ENCODE measurements at regions not wholly inside any gene's neighbourhood (a gene's known extent, or its start where the extent isn't known, plus 50 kb on each side); places are given as distances from the start of the nearest gene placed in this dataset.

GRCh38 chr6:22680950-22681349, 111.6 kb downstream of the HDGFL1 start:
- no peaks in the 10 kb centered on the region for H3K4me1 ChIP-seq (ENCODE audit: control insufficient read depth, insufficient read depth, low read length)
- H3K4me3 ChIP-seq (ENCODE audit: low read length) = no peak overlapping the region
- no peaks in the 10 kb centered on the region for H3K36me3 ChIP-seq (ENCODE audit: control insufficient read depth, insufficient read depth, low read length)
- no peaks in the 10 kb centered on the region for H3K27me3 ChIP-seq (ENCODE audit: control insufficient read depth, insufficient read depth, low read length)
- H3K27ac ChIP-seq (ENCODE audit: low read depth, low read length) = no peak overlapping the region
- H3K9ac ChIP-seq (ENCODE audit: low read length) = no peak overlapping the region

- Histone ChIP-seq H3K9ac (ENCODE audit: low read length) (no peak overlapping the region), H3K4me1 (ENCODE audit: control insufficient read depth, insufficient read depth, low read length) (no peaks in the 10 kb centered on the region), H3K36me3 (ENCODE audit: control insufficient read depth, insufficient read depth, low read length) (no peaks in the 10 kb centered on the region), H3K4me3 (ENCODE audit: low read length) (no peak overlapping the region), H3K27me3 (ENCODE audit: control insufficient read depth, insufficient read depth, low read length) (no peaks in the 10 kb centered on the region), H3K27ac (ENCODE audit: low read depth, low read length) (no peak overlapping the region)
Observed at GRCh38 chr6:22681761-22682160, 112.4 kb downstream of the HDGFL1 start.

GRCh38 chr6:22682979-22683378, 113.6 kb downstream of the HDGFL1 start:
- H3K4me1 ChIP-seq (ENCODE audit: control insufficient read depth, insufficient read depth, low read length) = no peaks in the 10 kb centered on the region
- no peak overlapping the region for H3K9ac ChIP-seq (ENCODE audit: low read length)
- no peak overlapping the region for H3K27ac ChIP-seq (ENCODE audit: low read depth, low read length)
- no peak overlapping the region for H3K4me3 ChIP-seq (ENCODE audit: low read length)
- no peaks in the 10 kb centered on the region for H3K27me3 ChIP-seq (ENCODE audit: control insufficient read depth, insufficient read depth, low read length)
- H3K36me3 ChIP-seq (ENCODE audit: control insufficient read depth, insufficient read depth, low read length) = no peaks in the 10 kb centered on the region

GRCh38 chr6:22690446-22690845, 121.1 kb downstream of the HDGFL1 start:
- Histone ChIP-seq H3K27ac (ENCODE audit: low read depth, low read length) (no peak overlapping the region), H3K4me1 (ENCODE audit: control insufficient read depth, insufficient read depth, low read length) (no peaks in the 10 kb centered on the region), H3K36me3 (ENCODE audit: control insufficient read depth, insufficient read depth, low read length) (no peaks in the 10 kb centered on the region), H3K9ac (ENCODE audit: low read length) (no peak overlapping the region), H3K4me3 (ENCODE audit: low read length) (no peak overlapping the region), H3K27me3 (ENCODE audit: control insufficient read depth, insufficient read depth, low read length) (no peaks in the 10 kb centered on the region)

- H3K36me3 ChIP-seq (ENCODE audit: control insufficient read depth, insufficient read depth, low read length) = no peaks in the 10 kb centered on the region
- no peak overlapping the region for H3K4me3 ChIP-seq (ENCODE audit: low read length)
- no peaks in the 10 kb centered on the region for H3K4me1 ChIP-seq (ENCODE audit: control insufficient read depth, insufficient read depth, low read length)
Observed at GRCh38 chr6:22694092-22694724, 124.8 kb downstream of the HDGFL1 start.

GRCh38 chr6:22696481-22696880, 127.1 kb downstream of the HDGFL1 start:
- no peak overlapping the region for H3K4me3 ChIP-seq (ENCODE audit: low read length)
- H3K9ac ChIP-seq (ENCODE audit: low read length) = no peak overlapping the region
- no peaks in the 10 kb centered on the region for H3K4me1 ChIP-seq (ENCODE audit: control insufficient read depth, insufficient read depth, low read length)
- no peak overlapping the region for H3K27ac ChIP-seq (ENCODE audit: low read depth, low read length)
- no peaks in the 10 kb centered on the region for H3K27me3 ChIP-seq (ENCODE audit: control insufficient read depth, insufficient read depth, low read length)
- H3K36me3 ChIP-seq (ENCODE audit: control insufficient read depth, insufficient read depth, low read length) = no peaks in the 10 kb centered on the region

More at GRCh38 chr6:22694092-22694724, 124.8 kb downstream of the HDGFL1 start:
- no peak overlapping the region for H3K9ac ChIP-seq (ENCODE audit: low read length)
- no peak overlapping the region for H3K27ac ChIP-seq (ENCODE audit: low read depth, low read length)
- no peaks in the 10 kb centered on the region for H3K27me3 ChIP-seq (ENCODE audit: control insufficient read depth, insufficient read depth, low read length)

- no peak overlapping the region for H3K27ac ChIP-seq (ENCODE audit: low read depth, low read length)
- no peaks in the 10 kb centered on the region for H3K36me3 ChIP-seq (ENCODE audit: control insufficient read depth, insufficient read depth, low read length)
- H3K4me3 ChIP-seq (ENCODE audit: low read length) = no peak overlapping the region
- no peak overlapping the region for H3K9ac ChIP-seq (ENCODE audit: low read length)
- no peaks in the 10 kb centered on the region for H3K27me3 ChIP-seq (ENCODE audit: control insufficient read depth, insufficient read depth, low read length)
- no peaks in the 10 kb centered on the region for H3K4me1 ChIP-seq (ENCODE audit: control insufficient read depth, insufficient read depth, low read length)
Observed at GRCh38 chr6:22697306-22697705, 127.9 kb downstream of the HDGFL1 start.

GRCh38 chr6:22699151-22699550, 129.8 kb downstream of the HDGFL1 start:
- no peaks in the 10 kb centered on the region for H3K36me3 ChIP-seq (ENCODE audit: control insufficient read depth, insufficient read depth, low read length)
- H3K4me3 ChIP-seq (ENCODE audit: low read length) = no peak overlapping the region
- H3K4me1 ChIP-seq (ENCODE audit: control insufficient read depth, insufficient read depth, low read length) = no peaks in the 10 kb centered on the region
- no peaks in the 10 kb centered on the region for H3K27me3 ChIP-seq (ENCODE audit: control insufficient read depth, insufficient read depth, low read length)
- no peak overlapping the region for H3K9ac ChIP-seq (ENCODE audit: low read length)
- H3K27ac ChIP-seq (ENCODE audit: low read depth, low read length) = no peak overlapping the region

- H3K9ac ChIP-seq (ENCODE audit: low read length) = no peak overlapping the region
- peaks cover 12% of the 10 kb centered on the region for H3K4me1 ChIP-seq (ENCODE audit: control insufficient read depth, insufficient read depth, low read length)
- H3K27ac ChIP-seq (ENCODE audit: low read depth, low read length) = no peak overlapping the region
- H3K36me3 ChIP-seq (ENCODE audit: control insufficient read depth, insufficient read depth, low read length) = no peaks in the 10 kb centered on the region
- H3K27me3 ChIP-seq (ENCODE audit: control insufficient read depth, insufficient read depth, low read length) = no peaks in the 10 kb centered on the region
- no peak overlapping the region for H3K4me3 ChIP-seq (ENCODE audit: low read length)
Observed at GRCh38 chr6:22706651-22707050, 137.3 kb downstream of the HDGFL1 start.

GRCh38 chr6:22708469-22708868, 139.1 kb downstream of the HDGFL1 start:
- Histone ChIP-seq H3K27me3 (ENCODE audit: control insufficient read depth, insufficient read depth, low read length) (no peaks in the 10 kb centered on the region), H3K4me1 (ENCODE audit: control insufficient read depth, insufficient read depth, low read length) (peaks cover 12% of the 10 kb centered on the region), H3K36me3 (ENCODE audit: control insufficient read depth, insufficient read depth, low read length) (no peaks in the 10 kb centered on the region), H3K27ac (ENCODE audit: low read depth, low read length) (no peak overlapping the region), H3K4me3 (ENCODE audit: low read length) (no peak overlapping the region), H3K9ac (ENCODE audit: low read length) (no peak overlapping the region)

GRCh38 chr6:22709803-22710202, 140.4 kb downstream of the HDGFL1 start:
- Histone ChIP-seq H3K9ac (ENCODE audit: low read length) (no peak overlapping the region), H3K27me3 (ENCODE audit: control insufficient read depth, insufficient read depth, low read length) (no peaks in the 10 kb centered on the region), H3K36me3 (ENCODE audit: control insufficient read depth, insufficient read depth, low read length) (no peaks in the 10 kb centered on the region), H3K4me1 (ENCODE audit: control insufficient read depth, insufficient read depth, low read length) (peaks cover 12% of the 10 kb centered on the region), H3K27ac (ENCODE audit: low read depth, low read length) (no peak overlapping the region), H3K4me3 (ENCODE audit: low read length) (no peak overlapping the region)

GRCh38 chr6:22716721-22717120, 147.4 kb downstream of the HDGFL1 start:
- no peaks in the 10 kb centered on the region for H3K27me3 ChIP-seq (ENCODE audit: control insufficient read depth, insufficient read depth, low read length)
- no peaks in the 10 kb centered on the region for H3K4me1 ChIP-seq (ENCODE audit: control insufficient read depth, insufficient read depth, low read length)
- H3K36me3 ChIP-seq (ENCODE audit: control insufficient read depth, insufficient read depth, low read length) = no peaks in the 10 kb centered on the region
- H3K9ac ChIP-seq (ENCODE audit: low read length) = no peak overlapping the region
- H3K27ac ChIP-seq (ENCODE audit: low read depth, low read length) = no peak overlapping the region
- H3K4me3 ChIP-seq (ENCODE audit: low read length) = no peak overlapping the region

GRCh38 chr6:22717915-22718314, 148.5 kb downstream of the HDGFL1 start:
- Histone ChIP-seq H3K4me3 (ENCODE audit: low read length) (no peak overlapping the region), H3K27ac (ENCODE audit: low read depth, low read length) (no peak overlapping the region), H3K4me1 (ENCODE audit: control insufficient read depth, insufficient read depth, low read length) (no peaks in the 10 kb centered on the region), H3K9ac (ENCODE audit: low read length) (no peak overlapping the region), H3K36me3 (ENCODE audit: control insufficient read depth, insufficient read depth, low read length) (no peaks in the 10 kb centered on the region), H3K27me3 (ENCODE audit: control insufficient read depth, insufficient read depth, low read length) (no peaks in the 10 kb centered on the region)
